NOMO-1 treated with DMSO at 0.1 percent for 48 hours (cell line): ENCODE measurements at regions not wholly inside any gene's neighbourhood (a gene's known extent, or its start where the extent isn't known, plus 50 kb on each side); places are given as distances from the start of the nearest gene placed in this dataset.
"Not testable (repeated sequence)": the region's sequence is repeated elsewhere in the genome, so short reads cannot be mapped to it uniquely, and the experiment has no call there.

Experiments
- DNase-seq: peaks from one replicate; lab custom pipeline; 2025; ENCODE audit not compliant: unreplicated experiment; lab: John Stamatoyannopoulos, UW

DNA sequence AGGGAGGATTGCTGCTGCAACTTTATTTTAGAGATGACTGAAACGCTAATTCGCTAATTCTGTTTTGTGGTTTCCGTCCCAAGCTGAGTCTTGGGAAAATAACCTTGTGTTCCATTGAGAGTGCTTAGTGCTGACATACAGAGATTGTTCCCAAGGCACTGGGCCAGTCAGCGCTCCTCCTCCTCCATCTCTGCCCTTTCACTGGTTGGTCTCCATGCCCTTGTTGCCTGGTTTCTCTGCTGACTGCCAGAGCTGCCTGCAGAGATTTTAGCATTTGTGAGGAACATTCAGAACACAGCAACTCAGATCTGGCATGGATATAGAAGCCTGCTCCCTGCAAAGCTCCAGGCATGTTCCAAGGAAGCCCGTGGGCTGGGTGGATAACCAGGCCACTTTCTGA lies 126.0 kb upstream of the IRX2 start:
- DNase-seq = no peak

DNA sequence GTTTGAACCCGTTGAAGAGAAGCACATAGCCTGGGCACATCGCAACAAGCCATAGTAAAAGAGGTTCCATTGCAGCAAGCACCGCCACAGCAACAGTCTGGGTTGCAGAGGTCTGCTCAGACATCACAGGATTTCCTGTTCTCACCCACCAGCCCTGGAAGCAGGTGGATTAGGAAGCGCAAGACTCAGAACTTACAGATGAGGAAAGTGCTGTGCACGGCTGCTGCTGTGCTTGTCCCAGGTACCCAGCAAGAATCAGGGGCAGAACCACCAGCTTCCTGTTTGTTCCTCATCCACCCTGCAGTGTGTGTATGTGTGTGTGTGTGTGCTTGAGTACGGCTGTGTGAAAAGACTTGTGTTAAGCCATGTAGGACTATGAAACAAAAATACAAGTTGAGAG lies 124.7 kb upstream of the IRX2 start:
- DNase-seq = no peak

DNA sequence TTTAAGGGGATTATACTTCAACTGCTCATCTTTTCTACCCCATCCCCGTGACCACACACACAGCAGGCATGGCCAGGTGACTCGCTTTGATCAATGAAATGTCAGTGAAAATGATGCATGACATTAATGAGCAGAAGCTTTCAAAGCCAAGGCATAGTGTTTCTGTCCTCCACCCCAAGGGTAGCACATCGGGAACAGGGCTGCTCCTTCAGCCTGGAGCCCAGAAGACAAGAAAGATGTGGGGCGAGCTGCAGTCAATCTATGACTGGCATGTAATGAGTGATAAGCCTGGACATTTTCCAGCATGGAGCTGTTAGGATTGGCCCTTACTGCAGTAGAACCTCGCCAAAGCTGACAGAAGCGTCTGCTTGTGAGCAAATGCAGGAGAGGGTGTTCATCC lies 122.6 kb upstream of the IRX2 start:
- no peak for DNase-seq

DNA sequence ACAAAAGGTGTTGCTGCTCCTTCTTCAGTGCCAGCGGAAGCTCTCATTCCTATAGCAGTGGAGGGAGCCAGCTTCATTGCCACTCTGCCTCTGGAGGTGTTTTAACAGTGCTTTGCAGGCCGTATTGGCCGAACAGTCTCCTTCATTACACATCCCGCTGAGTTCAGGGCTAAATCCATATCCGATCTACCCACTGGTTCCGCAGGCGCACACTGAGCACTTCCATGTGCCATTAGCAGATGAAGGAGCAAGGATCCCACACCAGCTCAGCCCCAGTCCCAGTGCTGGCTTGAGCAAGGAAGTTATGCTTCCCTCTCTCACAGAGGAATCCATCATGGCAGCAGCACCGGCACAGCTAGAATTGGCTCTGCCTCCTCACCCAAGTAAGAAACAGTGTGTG lies 121.2 kb upstream of the IRX2 start:
- no peak for DNase-seq

DNA sequence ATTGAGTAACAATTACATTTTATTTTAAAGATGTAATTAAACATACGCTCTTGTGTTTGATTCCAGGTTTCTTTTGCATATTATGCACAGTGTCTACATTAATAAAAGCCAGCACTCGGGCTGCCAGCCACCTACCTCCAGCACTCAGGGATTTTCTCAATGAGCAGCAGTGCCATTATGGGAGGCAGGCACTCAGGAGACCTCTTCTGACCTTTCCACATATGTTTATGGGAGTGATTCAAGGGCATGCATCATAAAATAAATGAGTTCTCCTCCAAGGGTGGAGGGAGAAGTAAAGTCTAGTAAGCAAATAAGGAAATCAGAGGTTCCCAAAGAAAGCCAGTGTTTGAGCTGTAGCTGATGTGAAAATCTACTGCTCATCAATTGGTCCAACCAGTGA lies 119.8 kb upstream of the IRX2 start:
- DNase-seq = no peak

DNA sequence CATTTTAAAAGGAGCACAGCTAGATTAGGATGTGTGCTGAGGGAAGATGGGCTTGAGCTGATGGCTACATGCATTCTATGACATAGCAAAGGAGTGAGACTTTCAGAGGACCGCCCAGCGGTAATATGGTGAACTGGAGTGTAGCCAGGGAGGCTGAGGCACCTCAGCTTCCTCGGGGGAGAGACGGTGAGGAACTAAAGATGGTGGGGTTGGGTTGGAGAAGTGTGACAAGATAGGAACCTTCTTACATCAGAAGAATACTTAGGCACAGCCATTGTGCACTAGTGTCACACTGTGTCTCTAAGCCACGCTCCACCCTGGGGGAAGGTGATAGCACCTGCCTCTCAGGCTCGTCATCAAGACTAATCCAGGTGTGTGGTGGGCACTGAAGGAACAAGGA lies 118.0 kb upstream of the IRX2 start:
- no peak for DNase-seq

DNA sequence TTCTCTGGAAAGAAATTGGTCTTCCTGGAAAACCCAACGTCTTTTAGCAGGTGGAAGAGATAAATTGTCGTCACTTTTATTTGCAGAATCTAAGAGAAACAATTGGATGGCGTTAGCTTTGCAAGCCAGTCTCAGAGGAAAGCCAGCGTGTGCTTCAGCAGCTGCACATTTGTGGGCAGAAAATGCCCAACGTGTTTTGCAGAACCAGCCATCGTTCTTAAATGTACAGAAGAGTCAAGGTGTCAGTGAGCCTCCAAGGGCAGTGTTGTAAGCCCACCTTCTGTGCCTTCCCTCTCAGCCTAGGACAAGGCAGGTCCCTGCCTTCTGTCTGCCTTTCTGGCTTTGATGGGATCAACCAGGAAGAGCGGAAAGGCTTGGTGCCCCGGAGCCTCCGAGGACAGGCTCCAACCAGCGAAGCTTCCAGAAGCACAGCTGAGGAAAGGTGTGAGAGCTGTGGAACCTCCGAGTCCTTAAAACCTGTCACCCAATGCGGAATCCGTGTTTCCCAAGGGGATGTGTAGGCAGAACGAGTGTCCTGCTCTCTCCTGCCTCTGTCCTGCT lies 116.0 kb upstream of the IRX2 start:
- no peak for DNase-seq

DNA sequence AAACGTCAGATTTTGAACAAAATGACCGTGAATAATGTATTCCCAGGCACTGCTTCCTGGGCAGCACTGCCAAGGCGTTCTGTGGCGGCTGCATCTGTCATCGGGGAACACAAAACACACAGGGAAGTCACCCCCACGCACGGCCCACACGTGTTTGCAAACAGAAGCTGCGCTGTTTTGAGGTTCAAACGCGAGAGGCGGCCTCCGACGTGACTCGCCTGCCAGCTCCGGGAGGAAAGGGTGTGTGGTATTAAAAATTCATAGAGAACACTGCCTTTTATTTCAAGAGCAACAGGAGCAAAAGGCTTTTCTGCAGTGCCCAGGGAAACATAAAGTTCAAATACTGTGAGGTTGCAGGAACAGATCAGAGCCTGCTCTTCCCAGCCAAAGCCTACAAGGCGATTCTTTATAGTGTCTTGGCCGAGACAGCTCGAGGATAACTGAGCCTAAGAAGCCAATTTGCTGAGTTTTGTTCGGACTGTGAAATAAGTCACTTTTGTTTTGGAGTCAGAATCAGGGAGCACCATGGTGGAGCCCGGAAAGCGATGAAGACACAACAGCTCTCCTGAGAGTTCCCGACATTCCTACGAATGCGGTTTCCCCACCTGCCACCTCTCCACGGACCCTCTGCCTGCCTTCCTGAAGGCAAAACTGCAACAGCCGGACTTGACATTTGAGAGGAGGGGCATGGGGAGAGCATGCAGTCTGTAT lies 115.3 kb upstream of the IRX2 start:
- DNase-seq = no peak

DNA sequence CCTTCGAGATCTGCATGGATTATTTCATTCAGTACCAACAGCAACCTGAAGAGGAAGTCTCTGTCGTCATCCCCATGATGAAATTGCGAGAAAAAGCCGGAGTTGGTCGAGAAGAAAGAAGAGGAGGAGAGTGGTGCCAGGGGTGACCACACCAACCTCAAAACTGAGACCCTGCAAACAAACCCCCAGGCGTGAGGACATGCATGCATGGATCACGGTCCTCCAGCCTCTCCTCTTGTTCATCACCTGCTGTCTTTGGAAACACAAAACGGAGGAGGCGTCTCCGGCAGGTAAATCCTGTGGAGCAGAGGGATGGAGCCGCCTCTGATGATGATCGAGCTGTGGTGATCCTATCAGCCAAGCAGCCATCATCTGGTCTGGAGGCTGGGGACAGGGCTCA lies 114.4 kb upstream of the IRX2 start:
- DNase-seq = no peak

DNA sequence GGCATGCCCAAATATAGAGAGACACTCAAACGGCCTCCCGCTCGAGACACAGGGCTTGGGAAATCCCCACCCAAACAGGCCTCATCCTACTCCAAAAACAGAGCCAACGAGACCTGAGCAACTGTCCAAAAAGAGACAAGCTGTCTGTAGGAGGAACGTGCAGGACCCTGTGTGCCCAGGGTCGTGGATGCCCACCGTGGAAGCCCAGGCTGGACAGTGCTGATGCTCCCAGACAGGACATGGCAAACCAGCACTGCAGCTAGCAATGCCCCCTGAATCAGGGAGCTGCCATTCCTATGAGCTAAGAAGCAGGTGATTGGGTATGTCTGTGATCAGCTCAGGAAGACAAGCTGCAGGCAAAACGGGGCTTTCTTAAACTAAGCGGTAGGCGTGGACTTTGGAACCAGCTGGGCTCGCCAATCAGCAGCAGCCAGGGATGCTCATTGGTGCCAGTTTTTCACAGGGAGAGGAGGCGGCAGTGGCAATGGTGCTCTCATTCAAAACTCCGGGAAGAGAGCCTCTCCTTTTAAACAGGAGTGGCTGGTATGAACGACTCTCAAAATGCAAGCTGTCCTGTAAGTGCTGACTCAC lies 113.1 kb upstream of the IRX2 start:
- DNase-seq = no peak

DNA sequence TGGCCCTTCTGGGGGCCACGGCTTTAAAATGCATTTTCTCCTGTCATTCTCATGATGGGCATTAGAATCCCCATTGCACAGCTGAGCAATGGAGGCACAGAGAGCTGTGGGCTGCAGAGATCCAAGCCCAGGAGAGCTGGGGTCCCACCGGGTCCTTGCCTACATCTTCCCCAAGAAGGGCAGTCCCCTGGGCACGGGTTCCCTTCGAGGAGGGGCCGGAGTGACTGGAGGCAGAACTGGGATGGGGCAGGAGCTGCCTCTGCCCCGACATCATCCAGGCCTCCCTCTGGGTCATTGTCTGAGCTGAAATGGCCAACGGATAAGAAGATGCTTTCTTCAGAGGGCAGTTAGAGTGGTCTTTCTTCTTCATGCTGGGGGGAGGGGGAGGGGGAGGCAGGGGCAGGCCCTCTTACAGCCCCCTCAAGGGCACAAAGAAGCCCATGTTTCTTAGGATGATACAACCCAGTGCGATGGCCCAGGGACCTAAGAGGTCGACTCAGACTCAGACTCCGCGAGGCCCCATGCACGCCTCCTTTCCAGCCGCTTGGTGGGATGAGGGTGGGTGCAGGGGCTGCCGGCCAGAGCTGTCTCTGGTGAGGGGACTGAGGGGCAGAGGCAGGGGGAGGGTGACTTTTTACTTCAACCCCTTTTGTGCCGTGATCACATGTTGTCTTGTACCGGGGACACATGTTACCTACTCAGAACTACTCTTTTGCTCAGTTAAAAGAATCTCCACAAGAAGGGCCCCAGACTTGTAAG lies 112.4 kb upstream of the IRX2 start:
- no peak for DNase-seq

DNA sequence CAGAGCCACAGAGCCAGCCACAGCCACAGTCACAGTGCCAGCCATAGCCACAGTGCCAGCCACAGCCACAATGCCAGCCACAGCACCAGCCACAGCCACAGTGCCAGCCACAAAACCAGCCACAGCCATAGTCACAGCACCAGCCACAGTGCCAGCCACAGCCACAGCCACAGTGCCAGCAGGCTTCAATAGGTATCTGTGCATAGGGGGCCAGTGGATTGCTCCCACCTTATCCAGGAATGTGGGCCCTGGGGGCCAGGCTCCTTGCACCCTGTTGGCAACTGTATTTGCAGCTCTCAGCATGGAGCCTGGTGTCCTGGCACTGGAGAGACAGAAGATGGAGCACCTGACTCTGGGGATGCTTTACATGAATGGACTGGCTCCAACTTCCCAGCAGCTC lies 111.7 kb upstream of the IRX2 start:
- DNase-seq = no peak

DNA sequence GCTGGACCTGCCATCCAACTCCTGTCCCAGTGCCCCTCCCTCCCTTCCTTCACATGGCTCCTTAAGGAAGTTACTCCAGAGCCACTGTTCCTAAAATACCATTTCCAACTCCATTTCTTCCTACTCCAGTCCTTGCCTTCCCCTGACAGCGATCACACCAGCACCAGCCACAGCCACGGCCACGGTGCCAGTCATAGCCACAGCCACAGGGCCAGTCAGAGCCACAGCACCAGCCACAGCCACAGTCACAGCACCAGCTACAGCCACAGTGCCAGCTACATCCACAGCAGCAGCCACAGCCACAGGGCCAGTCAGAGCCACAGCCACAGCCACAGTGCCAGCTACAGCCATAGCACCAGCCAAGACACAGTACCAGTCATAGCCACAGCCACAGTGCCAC lies 110.7 kb upstream of the IRX2 start:
- DNase-seq = not testable (repeated sequence)

DNA sequence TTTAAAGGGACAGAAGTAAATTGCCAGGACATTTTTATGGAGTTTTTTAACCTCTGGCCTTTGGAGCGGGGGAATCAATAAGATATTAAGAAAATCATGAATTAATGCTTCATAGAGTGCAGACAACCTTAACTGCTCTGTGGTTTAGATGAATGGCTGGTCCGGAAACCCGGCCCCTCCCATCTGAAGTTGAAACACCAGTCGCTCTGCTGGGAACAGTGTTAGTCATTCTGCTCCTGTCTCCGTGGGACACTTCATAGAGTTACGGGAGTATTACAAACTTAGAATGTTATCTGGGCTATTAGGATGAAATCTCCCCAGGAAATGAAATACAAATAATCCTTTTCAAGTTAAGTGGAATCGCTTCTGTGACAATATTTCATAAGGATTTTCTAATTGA lies 110.1 kb upstream of the IRX2 start:
- no peak for DNase-seq

DNA sequence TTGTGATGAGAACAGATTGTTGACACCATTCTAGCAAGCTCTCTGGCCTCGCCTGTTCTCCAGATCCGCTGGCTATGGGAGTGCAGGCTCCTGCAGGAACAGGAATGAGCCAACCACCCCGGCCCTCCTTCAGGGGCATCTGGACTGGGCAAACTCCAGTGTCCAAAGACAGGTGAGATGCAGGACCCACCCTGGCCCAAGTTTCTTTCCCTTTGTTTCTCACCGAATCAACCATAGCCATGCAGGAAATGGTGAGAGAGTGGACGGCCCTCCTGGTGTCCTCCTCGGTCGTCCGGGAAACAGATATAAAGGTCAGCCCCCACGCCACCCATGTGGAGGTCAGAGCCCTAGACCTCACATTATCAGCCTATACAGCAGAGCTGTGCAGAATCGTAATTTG lies 108.6 kb upstream of the IRX2 start:
- no peak for DNase-seq

DNA sequence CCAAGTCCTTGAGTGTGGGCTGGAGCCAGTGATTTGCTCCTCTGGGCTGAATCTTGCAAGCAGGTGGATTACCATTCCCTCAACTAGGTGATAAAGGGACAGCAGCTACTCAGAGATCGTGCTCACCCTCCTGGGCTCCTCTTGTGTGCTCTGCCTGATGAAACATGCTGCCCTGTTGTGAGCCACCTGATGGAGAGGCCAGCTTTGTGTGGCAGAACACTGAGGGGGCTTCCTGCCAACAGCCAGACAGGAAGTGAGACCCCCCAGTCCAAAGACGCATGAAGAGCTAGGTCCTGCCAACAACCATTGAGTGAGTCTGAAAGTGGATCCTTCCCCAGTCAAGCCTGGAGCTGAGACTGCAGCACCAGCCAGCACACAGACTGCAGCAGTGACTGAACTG lies 106.4 kb upstream of the IRX2 start:
- DNase-seq = no peak

DNA sequence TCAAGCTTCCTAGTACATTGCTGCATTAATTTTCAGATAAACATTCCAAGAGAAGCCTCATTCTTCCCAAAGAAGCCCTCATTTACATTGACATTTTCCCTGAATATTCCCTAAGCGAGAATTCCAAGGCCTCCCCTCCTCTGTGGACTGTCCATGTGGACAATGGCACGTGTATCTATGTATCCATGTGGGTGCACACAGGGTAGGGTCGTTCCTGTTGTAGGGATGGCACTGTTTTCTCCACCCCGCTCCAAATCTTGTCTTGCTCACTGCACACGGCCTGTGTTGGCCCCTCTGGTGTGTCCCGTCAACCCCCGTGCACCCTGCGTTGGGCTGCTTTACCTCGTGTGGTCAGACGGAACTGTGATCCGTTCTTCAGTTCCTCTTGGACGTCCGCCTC lies 104.7 kb upstream of the IRX2 start:
- DNase-seq = no peak

DNA sequence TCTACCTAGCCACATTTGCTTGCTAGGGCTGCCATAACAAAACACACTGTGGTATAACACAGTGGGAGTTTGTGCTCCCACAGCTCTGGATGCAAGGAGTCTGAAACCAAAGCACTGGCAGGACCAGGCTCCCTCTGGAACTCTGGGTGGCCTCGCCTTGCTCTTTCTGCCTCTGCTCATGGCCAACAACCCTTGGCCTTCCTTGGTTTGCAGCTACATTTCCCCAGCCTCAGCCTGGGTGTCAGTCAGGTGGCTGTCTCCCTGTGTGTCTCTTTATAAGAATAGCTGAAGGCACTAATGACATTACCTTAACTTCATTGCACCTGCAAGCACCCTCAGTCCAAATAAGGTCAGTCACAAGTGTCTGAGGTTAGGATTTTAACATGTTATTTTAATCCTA lies 101.0 kb upstream of the IRX2 start:
- DNase-seq = no peak

DNA sequence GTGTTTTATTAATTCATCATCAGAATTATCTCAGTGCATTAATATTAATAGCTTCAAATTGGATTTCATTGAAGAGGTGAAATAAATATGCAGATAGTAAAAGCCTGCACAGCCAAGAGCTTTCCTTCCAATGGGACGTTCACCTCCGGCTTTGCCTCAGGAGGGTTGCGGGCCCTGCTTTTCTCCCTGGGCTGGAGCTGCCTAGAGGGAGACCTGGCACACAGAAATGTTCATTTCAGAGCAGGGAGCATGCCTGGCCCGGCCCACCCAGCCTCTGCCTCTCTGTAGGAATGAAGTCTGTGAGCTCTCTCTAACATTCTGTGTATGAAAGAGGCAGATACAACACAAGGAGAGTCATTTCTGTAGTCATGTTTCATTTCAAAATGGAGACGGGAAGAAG lies 100.4 kb upstream of the IRX2 start:
- DNase-seq = no peak

DNA sequence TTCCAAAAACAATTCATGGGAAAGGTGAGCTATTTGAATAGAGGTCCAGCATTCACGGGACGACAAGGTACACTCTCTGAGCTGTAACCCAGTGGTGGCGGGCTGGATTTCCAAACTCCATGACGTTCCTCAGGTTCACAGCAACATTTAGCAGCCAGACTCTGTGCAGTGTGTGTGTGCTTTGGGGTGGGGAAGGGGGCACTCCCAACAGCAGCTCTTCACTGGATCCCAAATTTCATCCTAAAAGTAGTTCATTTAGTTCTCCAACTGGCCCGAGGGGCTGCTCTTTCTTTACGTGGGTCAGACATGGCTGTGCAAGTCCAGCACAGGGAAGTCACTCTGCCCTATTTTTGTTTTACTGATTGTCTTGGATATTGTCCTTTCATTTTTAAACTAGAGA lies 98.0 kb upstream of the IRX2 start:
- DNase-seq = no peak

DNA sequence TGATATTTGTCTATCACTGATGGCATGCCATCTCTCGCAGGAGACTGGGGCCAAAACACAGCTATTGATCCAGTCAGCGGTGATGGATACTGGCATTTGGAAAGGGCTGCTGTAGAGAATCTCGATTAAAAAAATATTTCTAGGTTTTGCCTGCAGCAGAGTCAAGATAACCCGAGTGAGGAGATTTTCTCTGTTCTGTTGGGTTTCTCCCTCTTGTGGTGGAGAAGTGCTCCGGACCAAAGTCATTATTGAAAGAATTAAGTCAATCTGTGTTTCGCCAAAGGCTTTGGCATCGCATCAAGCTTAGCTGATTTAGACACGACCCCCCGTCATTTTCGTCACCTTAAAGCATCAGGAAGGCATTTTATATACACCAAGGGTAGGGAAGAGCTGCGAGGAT lies 97.1 kb upstream of the IRX2 start:
- no peak for DNase-seq

DNA sequence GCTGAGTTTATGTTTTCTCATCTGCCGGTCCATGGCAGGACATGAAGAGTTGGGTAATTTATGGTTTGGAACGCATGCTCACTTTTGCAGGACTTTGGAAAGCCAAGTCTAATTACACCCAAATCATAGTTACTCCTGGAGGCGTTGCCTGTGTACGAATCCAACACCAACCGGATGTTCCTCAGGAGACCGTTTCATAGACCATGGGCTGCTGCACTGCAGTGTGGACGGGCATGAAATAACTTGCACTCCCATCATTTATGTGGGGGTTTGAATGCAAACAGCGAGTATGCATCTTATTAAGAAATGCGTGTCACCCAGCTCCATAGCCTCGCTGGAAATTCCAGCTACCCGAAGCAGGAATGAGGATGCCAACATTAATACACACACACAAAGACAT lies 96.1 kb upstream of the IRX2 start:
- no peak for DNase-seq
